ENCODE measurements at regions not wholly inside any gene's neighbourhood (a gene's known extent, or its start where the extent isn't known, plus 50 kb on each side); places are given as distances from the start of the nearest gene placed in this dataset.

- FAIRE-seq (no peak), DNase-seq (ENCODE audit: low read depth) (no peak)
- H3K4me3 ChIP-seq (ENCODE audit: insufficient read depth, low read depth, low read length), result no peak overlapping the region
- TF ChIP-seq EZH2 (IDR thresholded peaks at IDR 0.05; ENCODE audit: insufficient read depth, low read length) (no peak), CTCF (IDR thresholded peaks at IDR 0.05; ENCODE audit: insufficient read depth, low read depth, low read length) (no peak)
- no peaks in the 10 kb centered on the region for H3K4me1 ChIP-seq (ENCODE audit: insufficient read depth, low read length)
- no peak overlapping the region for H2AFZ ChIP-seq (ENCODE audit: low read depth, low read length)
- no peaks in the 10 kb centered on the region for H3K79me2 ChIP-seq (ENCODE audit: insufficient read depth, low read length)
- H3K9me3 Mint-ChIP-seq (ENCODE audit: unreplicated experiment), result no peaks in the 10 kb centered on the region
- H3K4me3 Mint-ChIP-seq (ENCODE audit: unreplicated experiment), result no peak overlapping the region
- H3K9me3 ChIP-seq (ENCODE audit: insufficient read depth, low read depth, low read length), result no peaks in the 10 kb centered on the region
- H4K20me1 ChIP-seq (ENCODE audit: insufficient read depth, low read length), result no peaks in the 10 kb centered on the region
- no peak overlapping the region for H3K4me2 ChIP-seq (ENCODE audit: low read length)
- no peak overlapping the region for H3K27ac ChIP-seq (ENCODE audit: low read depth, low read length)
- no peak overlapping the region for H3K27ac Mint-ChIP-seq (ENCODE audit: unreplicated experiment)
- H3K36me3 Mint-ChIP-seq (ENCODE audit: low read depth, unreplicated experiment), result no peaks in the 10 kb centered on the region
- H3K4me1 Mint-ChIP-seq (ENCODE audit: low read depth, unreplicated experiment), result peaks cover 7% of the 10 kb centered on the region
- no peaks in the 10 kb centered on the region for H3K36me3 ChIP-seq (ENCODE audit: insufficient read depth, low read length)
- no peaks in the 10 kb centered on the region for H3K27me3 ChIP-seq (ENCODE audit: insufficient read depth, low read length)
- H3K27me3 Mint-ChIP-seq (ENCODE audit: low read depth, unreplicated experiment), result no peaks in the 10 kb centered on the region
- H3K9ac ChIP-seq (ENCODE audit: low read length), result no peak overlapping the region
Measured at GRCh38 chr14:38367922-38368321, 112.0 kb upstream of the CLEC14A start.

DNA sequence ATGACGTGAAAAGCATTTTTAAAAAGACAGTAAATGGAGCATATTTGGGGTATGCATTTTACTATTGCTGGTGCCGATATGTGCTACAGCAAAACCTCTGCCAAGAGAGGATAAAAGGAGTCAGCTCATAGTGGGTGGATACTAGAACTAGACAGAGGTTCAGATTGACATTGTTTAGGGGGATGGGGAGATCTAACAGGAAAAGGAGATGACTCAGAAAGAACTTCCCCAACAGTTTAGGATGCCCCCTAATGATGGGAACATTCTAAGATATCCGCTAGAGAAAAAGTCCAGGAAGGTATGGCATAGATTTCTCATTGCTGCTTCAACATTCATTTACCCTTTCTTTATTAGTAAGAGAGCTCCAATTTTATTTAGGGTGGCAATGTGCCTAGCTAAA is 110.5 kb upstream of the CLEC14A start:
- FAIRE-seq, result no peak
- Mint-ChIP-seq H3K4me1 (ENCODE audit: low read depth, unreplicated experiment) (peaks cover 7% of the 10 kb centered on the region), H3K4me3 (ENCODE audit: unreplicated experiment) (no peak overlapping the region), H3K27ac (ENCODE audit: unreplicated experiment) (no peak overlapping the region), H3K9me3 (ENCODE audit: unreplicated experiment) (no peaks in the 10 kb centered on the region), H3K27me3 (ENCODE audit: low read depth, unreplicated experiment) (no peaks in the 10 kb centered on the region), H3K36me3 (ENCODE audit: low read depth, unreplicated experiment) (no peaks in the 10 kb centered on the region)
- H3K4me3 ChIP-seq (ENCODE audit: insufficient read depth, low read depth, low read length), result no peak overlapping the region
- no peaks in the 10 kb centered on the region for H3K4me1 ChIP-seq (ENCODE audit: insufficient read depth, low read length)
- TF ChIP-seq EZH2 (IDR thresholded peaks at IDR 0.05; ENCODE audit: insufficient read depth, low read length) (no peak), CTCF (IDR thresholded peaks at IDR 0.05; ENCODE audit: insufficient read depth, low read depth, low read length) (no peak)
- DNase-seq (ENCODE audit: low read depth), result no peak
- H3K9me3 ChIP-seq (ENCODE audit: insufficient read depth, low read depth, low read length), result no peaks in the 10 kb centered on the region
- H3K36me3 ChIP-seq (ENCODE audit: insufficient read depth, low read length), result no peaks in the 10 kb centered on the region
- H3K27me3 ChIP-seq (ENCODE audit: insufficient read depth, low read length), result no peaks in the 10 kb centered on the region
- no peak overlapping the region for H3K4me2 ChIP-seq (ENCODE audit: low read length)
- no peak overlapping the region for H2AFZ ChIP-seq (ENCODE audit: low read depth, low read length)
- no peak overlapping the region for H3K27ac ChIP-seq (ENCODE audit: low read depth, low read length)
- H3K79me2 ChIP-seq (ENCODE audit: insufficient read depth, low read length), result no peaks in the 10 kb centered on the region
- no peaks in the 10 kb centered on the region for H4K20me1 ChIP-seq (ENCODE audit: insufficient read depth, low read length)
- no peak overlapping the region for H3K9ac ChIP-seq (ENCODE audit: low read length)

GRCh38 chr14:38363217-38363616 is 107.3 kb upstream of the CLEC14A start:
- no peak overlapping the region for H2AFZ ChIP-seq (ENCODE audit: low read depth, low read length)
- H4K20me1 ChIP-seq (ENCODE audit: insufficient read depth, low read length), result no peaks in the 10 kb centered on the region
- no peaks in the 10 kb centered on the region for H3K79me2 ChIP-seq (ENCODE audit: insufficient read depth, low read length)
- no peak for DNase-seq (ENCODE audit: low read depth)
- no peak overlapping the region for H3K4me2 ChIP-seq (ENCODE audit: low read length)
- H3K27me3 ChIP-seq (ENCODE audit: insufficient read depth, low read length), result no peaks in the 10 kb centered on the region
- no peaks in the 10 kb centered on the region for H3K36me3 ChIP-seq (ENCODE audit: insufficient read depth, low read length)
- no peak overlapping the region for H3K4me3 Mint-ChIP-seq (ENCODE audit: unreplicated experiment)
- no peak for TF ChIP-seq CTCF (IDR thresholded peaks at IDR 0.05; ENCODE audit: insufficient read depth, low read depth, low read length)
- TF ChIP-seq EZH2 (IDR thresholded peaks at IDR 0.05; ENCODE audit: insufficient read depth, low read length), result no peak
- H3K9me3 ChIP-seq (ENCODE audit: insufficient read depth, low read depth, low read length), result no peaks in the 10 kb centered on the region
- no peak overlapping the region for H3K9ac ChIP-seq (ENCODE audit: low read length)
- no peaks in the 10 kb centered on the region for H3K27me3 Mint-ChIP-seq (ENCODE audit: low read depth, unreplicated experiment)
- H3K36me3 Mint-ChIP-seq (ENCODE audit: low read depth, unreplicated experiment), result no peaks in the 10 kb centered on the region
- H3K9me3 Mint-ChIP-seq (ENCODE audit: unreplicated experiment), result peaks cover 2% of the 10 kb centered on the region
- H3K27ac ChIP-seq (ENCODE audit: low read depth, low read length), result no peak overlapping the region
- no peak overlapping the region for H3K27ac Mint-ChIP-seq (ENCODE audit: unreplicated experiment)
- peaks cover under 1% of the 10 kb centered on the region for H3K4me1 ChIP-seq (ENCODE audit: insufficient read depth, low read length)
- H3K4me1 Mint-ChIP-seq (ENCODE audit: low read depth, unreplicated experiment), result peaks cover 8% of the 10 kb centered on the region
- FAIRE-seq, result no peak
- no peak overlapping the region for H3K4me3 ChIP-seq (ENCODE audit: insufficient read depth, low read depth, low read length)
